Smooth muscle cell (in vitro differentiated cells): ENCODE measurements at regions not wholly inside any gene's neighbourhood (a gene's known extent, or its start where the extent isn't known, plus 50 kb on each side); places are given as distances from the start of the nearest gene placed in this dataset.

Experiments
- DNase-seq: peaks from one replicate; lab custom pipeline; 2025; ENCODE audit not compliant: unreplicated experiment; lab: John Stamatoyannopoulos, UW
- H2AFZ ChIP-seq: fragments of 200-600 bp; sonication (generic); 2 replicates; pipeline ENCODE4 v1.6.0; 2016; ENCODE audit warnings: antibody characterized with exemption, low read depth, mild to moderate bottlenecking
- H3F3A ChIP-seq: fragments of 200-600 bp; sonication (generic); 2 replicates; pipeline ENCODE4 v1.6.0; 2017; ENCODE audit warnings: antibody characterized with exemption, low read depth
- H3K27ac ChIP-seq: fragments of 200-600 bp; sonication (generic); 2 replicates; pipeline ENCODE4 v1.5.1; 2016; ENCODE audit warnings: low read depth, mild to moderate bottlenecking
- H3K27me3 ChIP-seq: fragments of 200-600 bp; sonication (generic); 2 replicates; pipeline ENCODE4 v1.6.1; 2016; ENCODE audit warnings: low read depth, mild to moderate bottlenecking
- H3K36me3 ChIP-seq: fragments of 200-600 bp; sonication (generic); 2 replicates; pipeline ENCODE4 v1.5.1; 2016; ENCODE audit warnings: low read depth
- H3K4me1 ChIP-seq: fragments of 200-600 bp; sonication (generic); 2 replicates; pipeline ENCODE4 v1.5.1; 2016; ENCODE audit warnings: low read depth
- H3K4me2 ChIP-seq: fragments of 200-600 bp; sonication (generic); 2 replicates; pipeline ENCODE4 v1.6.0; 2016; ENCODE audit warnings: mild to moderate bottlenecking
- H3K4me3 ChIP-seq: fragments of 200-600 bp; sonication (generic); 2 replicates; pipeline ENCODE4 v1.5.1; 2016; ENCODE audit warnings: mild to moderate bottlenecking
- H3K79me2 ChIP-seq: fragments of 200-600 bp; sonication (generic); 2 replicates; pipeline ENCODE4 v1.6.0; 2016; ENCODE audit warnings: low read depth, mild to moderate bottlenecking
- H3K9ac ChIP-seq: fragments of 200-600 bp; sonication (generic); 2 replicates; pipeline ENCODE4 v1.6.0; 2016; ENCODE audit warnings: low read depth
- H3K9me3 ChIP-seq: fragments of 200-600 bp; sonication (generic); replicated peaks from 2 replicates; pipeline ENCODE4 v1.5.1; 2016; ENCODE audit warnings: low read depth
- H4K20me1 ChIP-seq: fragments of 200-600 bp; sonication (generic); 2 replicates; pipeline ENCODE4 v1.6.0; 2016; ENCODE audit warnings: low read depth
- CTCF ChIP-seq: fragments of 200-600 bp; sonication (generic); IDR thresholded peaks from 2 replicates; pipeline ENCODE4 v1.5.1; 2017; ENCODE audit warnings: borderline replicate concordance, mild to moderate bottlenecking, antibody characterized with exemption; ENCODE audit not compliant: insufficient read depth, poor library complexity, severe bottlenecking
- WGBS: methylation state at CpG from one replicate; pipeline ENCODE4 v1.1.7; 2016; ENCODE audit warnings: low lambda C conversion rate; 5-methylcytosine and 5-hydroxymethylcytosine counted together

- H3K4me3 ChIP-seq: no peak overlapping the region
- no peak overlapping the region for H3K4me2 ChIP-seq
- no peak for TF ChIP-seq CTCF
- 95% methylated on average over 1 of the region's 1 CpG for WGBS
- no peak for DNase-seq
- H3K9me3 ChIP-seq: no peaks in the 10 kb centered on the region
- no peaks in the 10 kb centered on the region for H3K4me1 ChIP-seq
- no peaks in the 10 kb centered on the region for H3K36me3 ChIP-seq
- H3K79me2 ChIP-seq: no peaks in the 10 kb centered on the region
- no peak overlapping the region for H2AFZ ChIP-seq
- H3K27ac ChIP-seq: no peak overlapping the region
- H3K9ac ChIP-seq: no peak overlapping the region
- no peaks in the 10 kb centered on the region for H3K27me3 ChIP-seq
- no peaks in the 10 kb centered on the region for H3F3A ChIP-seq
- no peaks in the 10 kb centered on the region for H4K20me1 ChIP-seq
Observed at GRCh38 chr2:67012165-67012564, 385.0 kb upstream of the ETAA1 start.

- H3F3A ChIP-seq: no peaks in the 10 kb centered on the region
- no peaks in the 10 kb centered on the region for H3K27me3 ChIP-seq
- H3K4me2 ChIP-seq: no peak overlapping the region
- DNase-seq: no peak
- H3K4me1 ChIP-seq: no peaks in the 10 kb centered on the region
- H3K27ac ChIP-seq: no peak overlapping the region
- no peaks in the 10 kb centered on the region for H3K79me2 ChIP-seq
- H2AFZ ChIP-seq: no peak overlapping the region
- no peaks in the 10 kb centered on the region for H4K20me1 ChIP-seq
- WGBS: 0% methylated on average over 1 of the region's 1 CpG
- H3K9ac ChIP-seq: no peak overlapping the region
- H3K36me3 ChIP-seq: no peaks in the 10 kb centered on the region
- no peak overlapping the region for H3K4me3 ChIP-seq
- no peaks in the 10 kb centered on the region for H3K9me3 ChIP-seq
- no peak for TF ChIP-seq CTCF
Observed at GRCh38 chr2:67013821-67014220, 383.3 kb upstream of the ETAA1 start.

- H3K4me1 ChIP-seq: no peaks in the 10 kb centered on the region
- no peaks in the 10 kb centered on the region for H4K20me1 ChIP-seq
- H3K4me2 ChIP-seq: no peak overlapping the region
- H3K4me3 ChIP-seq: no peak overlapping the region
- no peaks in the 10 kb centered on the region for H3K27me3 ChIP-seq
- H3F3A ChIP-seq: no peaks in the 10 kb centered on the region
- H3K36me3 ChIP-seq: no peaks in the 10 kb centered on the region
- H3K9me3 ChIP-seq: no peaks in the 10 kb centered on the region
- H3K9ac ChIP-seq: no peak overlapping the region
- H2AFZ ChIP-seq: no peak overlapping the region
- no peak for TF ChIP-seq CTCF
- no peaks in the 10 kb centered on the region for H3K79me2 ChIP-seq
- no peak overlapping the region for H3K27ac ChIP-seq
- no peak for DNase-seq
Observed at GRCh38 chr2:67015681-67016080, 381.5 kb upstream of the ETAA1 start.

- no peak overlapping the region for H3K9ac ChIP-seq
- no peak for DNase-seq
- no peaks in the 10 kb centered on the region for H4K20me1 ChIP-seq
- no peaks in the 10 kb centered on the region for H3F3A ChIP-seq
- H3K4me3 ChIP-seq: no peak overlapping the region
- H3K27me3 ChIP-seq: no peaks in the 10 kb centered on the region
- no peak overlapping the region for H3K27ac ChIP-seq
- no peak overlapping the region for H3K4me2 ChIP-seq
- no peaks in the 10 kb centered on the region for H3K9me3 ChIP-seq
- no peak overlapping the region for H2AFZ ChIP-seq
- H3K4me1 ChIP-seq: no peaks in the 10 kb centered on the region
- no peaks in the 10 kb centered on the region for H3K36me3 ChIP-seq
- WGBS: 93% methylated on average over 1 of the region's 1 CpG
- no peaks in the 10 kb centered on the region for H3K79me2 ChIP-seq
- TF ChIP-seq CTCF: no peak
Observed at GRCh38 chr2:67018301-67018700, 378.8 kb upstream of the ETAA1 start.
